PC-9 (cell line): ENCODE measurements at regions not wholly inside any gene's neighbourhood (a gene's known extent, or its start where the extent isn't known, plus 50 kb on each side); places are given as distances from the start of the nearest gene placed in this dataset.

ENCODE experiments used
- CTCF ChIP-seq: fragments of 200-600 bp; sonication (generic); conservative IDR thresholded peaks from 2 replicates; pipeline ENCODE4 v1.6.1; 2017; ENCODE audit warnings: mixed run types, antibody characterized with exemption, mild to moderate bottlenecking, moderate library complexity
- EZH2 ChIP-seq: fragments of 200-600 bp; sonication (generic); IDR thresholded peaks from 2 replicates; pipeline ENCODE4 v1.8.0; 2017; ENCODE audit warnings: antibody characterized with exemption, low read depth

GRCh38 chr11:116424615-116425261, 348.0 kb downstream of the BUD13 start:
- TF ChIP-seq CTCF, result no peak
- TF ChIP-seq EZH2, result no peak
